GM12864 (cell line): ENCODE measurements at regions not wholly inside any gene's neighbourhood (a gene's known extent, or its start where the extent isn't known, plus 50 kb on each side); places are given as distances from the start of the nearest gene placed in this dataset.

Source experiments
- DNase-seq: peaks from one replicate; pipeline ENCODE4 v3.0.0-alpha.2; 2011; ENCODE audit warnings: low read depth
- H3K4me3 ChIP-seq: 2 replicates; pipeline ENCODE4 v1.5.1; 2011; ENCODE audit warnings: mild to moderate bottlenecking, low read depth, low read length, control low read depth
- CTCF ChIP-seq: IDR thresholded peaks from 2 replicates; pipeline ENCODE4 v1.5.1; 2011; ENCODE audit warnings: low read depth, mild to moderate bottlenecking, moderate library complexity, low read length, control low read depth, inconsistent platforms; ENCODE audit errors: missing control alignments

- no peak for TF ChIP-seq CTCF
- DNase-seq: no peak
Measured at GRCh38 chr7:115516341-115516740, 514.2 kb downstream of the TFEC start.

GRCh38 chr7:115511330-115511729, 519.2 kb downstream of the TFEC start:
- TF ChIP-seq CTCF: no peak
- H3K4me3 ChIP-seq: no peak overlapping the region
- no peak for DNase-seq

More at GRCh38 chr7:115516341-115516740, 514.2 kb downstream of the TFEC start:
- H3K4me3 ChIP-seq: no peak overlapping the region

DNA sequence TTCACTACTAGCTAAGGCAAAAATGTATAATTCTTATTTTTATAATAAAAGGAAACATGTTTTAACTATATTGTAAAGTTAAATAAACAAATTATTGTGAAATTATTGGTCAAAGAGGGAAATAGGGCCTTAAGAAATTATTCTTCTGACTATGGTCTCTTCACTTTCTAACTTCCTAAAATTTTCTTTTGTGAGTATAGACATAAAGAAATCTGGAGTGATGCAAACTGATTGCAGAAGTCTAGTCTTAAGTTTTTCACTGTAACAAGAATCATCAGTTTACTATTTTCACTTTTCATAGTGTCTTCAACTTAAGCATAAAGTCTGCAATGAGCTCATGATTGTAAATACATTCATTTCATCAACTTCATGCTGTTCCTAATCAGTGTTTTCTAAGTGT, 525.4 kb downstream of the TFEC start:
- TF ChIP-seq CTCF: no peak
- DNase-seq: no peak
- no peak overlapping the region for H3K4me3 ChIP-seq

- H3K4me3 ChIP-seq: no peak overlapping the region
- no peak for DNase-seq
- no peak for TF ChIP-seq CTCF
Measured at GRCh38 chr7:115499956-115500355, 530.6 kb downstream of the TFEC start.

DNA sequence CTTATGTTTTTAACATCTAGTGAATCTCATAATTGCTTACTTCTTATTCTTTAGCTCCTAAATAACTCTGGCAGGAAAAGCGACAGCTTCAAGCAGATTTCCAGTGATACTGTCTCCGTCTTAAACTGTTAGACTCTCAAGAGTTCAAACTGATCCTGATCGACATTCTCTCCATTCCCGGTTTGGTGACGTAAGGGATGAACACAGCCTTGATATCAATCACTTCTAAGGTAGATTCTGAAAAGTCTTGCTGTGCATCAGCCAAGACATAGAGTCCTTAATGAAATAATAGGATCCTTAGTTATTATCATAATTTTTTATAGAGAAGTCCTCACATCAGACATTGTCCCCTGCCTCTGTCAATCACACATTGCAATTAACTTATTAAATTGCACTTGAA, 534.6 kb downstream of the TFEC start:
- DNase-seq: no peak
- no peak overlapping the region for H3K4me3 ChIP-seq
- TF ChIP-seq CTCF: no peak

- no peak for DNase-seq
- no peak overlapping the region for H3K4me3 ChIP-seq
- no peak for TF ChIP-seq CTCF
Measured at GRCh38 chr7:115494529-115495147, 535.9 kb downstream of the TFEC start.

DNA sequence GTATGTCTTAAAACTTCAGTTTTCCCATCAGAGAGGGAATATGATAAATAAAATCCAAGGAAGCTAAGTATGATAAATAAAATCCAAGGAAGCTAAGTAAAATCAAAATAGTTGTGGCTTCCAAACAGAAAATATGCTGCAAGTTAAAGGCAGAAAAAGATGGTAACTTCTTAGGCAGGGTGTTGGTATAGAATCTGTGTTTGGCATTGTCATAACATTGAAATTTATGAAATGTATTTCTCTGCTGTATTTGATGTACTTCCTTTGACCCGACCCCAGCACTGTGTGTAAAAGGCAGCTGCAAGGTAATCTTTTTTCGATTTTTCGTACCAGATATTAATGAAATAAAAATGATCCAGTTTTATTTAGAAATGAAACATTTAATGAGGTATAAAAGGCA, 537.2 kb downstream of the TFEC start:
- TF ChIP-seq CTCF: no peak
- no peak overlapping the region for H3K4me3 ChIP-seq
- DNase-seq: no peak
